Neuronal stem cell (in vitro differentiated cells): ENCODE measurements at regions not wholly inside any gene's neighbourhood (a gene's known extent, or its start where the extent isn't known, plus 50 kb on each side); places are given as distances from the start of the nearest gene placed in this dataset.

Experiments used
- DNase-seq: peaks from one replicate; pipeline ENCODE4 v3.0.0-alpha.2; 2013; ENCODE audit warnings: low spot score
- H2AFZ ChIP-seq: one replicate; pipeline ENCODE4 v1.6.1; 2013; ENCODE audit warnings: mild to moderate bottlenecking, low read length, inconsistent platforms
- H2AK5ac ChIP-seq: 2 replicates; pipeline ENCODE4 v1.6.1; 2013; ENCODE audit warnings: low read depth, mild to moderate bottlenecking, inconsistent platforms, low read length, moderate library complexity, mixed read lengths
- H2BK120ac ChIP-seq: 2 replicates; pipeline ENCODE4 v1.6.1; 2013; ENCODE audit warnings: low read depth, mild to moderate bottlenecking, inconsistent platforms, low read length, moderate library complexity, mixed read lengths
- H2BK12ac ChIP-seq: one replicate; pipeline ENCODE4 v1.6.1; 2013; ENCODE audit warnings: low read length, inconsistent platforms
- H2BK15ac ChIP-seq: 2 replicates; pipeline ENCODE4 v1.6.1; 2013; ENCODE audit warnings: mild to moderate bottlenecking, low read length, inconsistent platforms, mixed read lengths
- H2BK5ac ChIP-seq: one replicate; pipeline ENCODE4 v1.6.1; 2013; ENCODE audit warnings: inconsistent platforms, mild to moderate bottlenecking, low read length, moderate library complexity
- H3K14ac ChIP-seq: one replicate; pipeline ENCODE4 v1.6.1; 2013; ENCODE audit warnings: low read length, inconsistent platforms
- H3K18ac ChIP-seq: 2 replicates; pipeline ENCODE4 v1.6.1; 2013; ENCODE audit warnings: low read length, inconsistent platforms
- H3K23ac ChIP-seq: 2 replicates; pipeline ENCODE4 v1.6.1; 2013; ENCODE audit warnings: low read depth, mild to moderate bottlenecking, mixed read lengths, low read length, inconsistent platforms; ENCODE audit not compliant: poor library complexity
- H3K27ac ChIP-seq: replicated peaks from 3 replicates; pipeline ENCODE4 v1.5.1; 2013; ENCODE audit warnings: low read length, inconsistent platforms
- H3K27me3 ChIP-seq, 3 experiments: 2 replicates each; pipeline ENCODE4 v1.6.1; 2013; ENCODE audit warnings: low read length in 3 of 3, mild to moderate bottlenecking in 2 of 3, inconsistent platforms in 1 of 3, low read depth in 1 of 3, mixed read lengths in 1 of 3, moderate library complexity in 1 of 3; ENCODE audit not compliant: control insufficient read depth in 3 of 3, insufficient read depth in 3 of 3
- H3K36me3 ChIP-seq, 2 donors: replicated peaks in 1 of 2; 2 replicates each; pipeline ENCODE4 v1.6.1; 2013; ENCODE audit warnings: low read length in 2 of 2; ENCODE audit not compliant: control insufficient read depth in 2 of 2, insufficient read depth in 2 of 2
- H3K4ac ChIP-seq: 2 replicates; pipeline ENCODE4 v1.6.1; 2013; ENCODE audit warnings: inconsistent platforms, mild to moderate bottlenecking, low read length, moderate library complexity
- H3K4me1 ChIP-seq, 2 donors: 1 replicate in 1 of 2; 2 replicates in 1 of 2; pipeline ENCODE4 v1.6.1; 2013; ENCODE audit warnings: low read length in 2 of 2, low read depth in 1 of 2; ENCODE audit not compliant: control insufficient read depth in 2 of 2, insufficient read depth in 1 of 2
- H3K4me2 ChIP-seq: one replicate; pipeline ENCODE4 v1.6.1; 2013; ENCODE audit warnings: mild to moderate bottlenecking, low read length, inconsistent platforms; ENCODE audit not compliant: insufficient read depth, poor library complexity, severe bottlenecking
- H3K4me3 ChIP-seq, 2 donors: 2 replicates each; pipeline ENCODE4 v1.5.1; 2013; ENCODE audit warnings: low read length in 2 of 2, mild to moderate bottlenecking in 2 of 2, inconsistent platforms in 1 of 2, moderate library complexity in 1 of 2
- H3K79me1 ChIP-seq: one replicate; pipeline ENCODE4 v1.6.1; 2013; ENCODE audit warnings: low read depth, mild to moderate bottlenecking, inconsistent platforms, low read length, moderate library complexity
- H3K9ac ChIP-seq: one replicate; pipeline ENCODE4 v1.6.1; 2013; ENCODE audit warnings: mild to moderate bottlenecking, low read depth, low read length, inconsistent platforms; ENCODE audit not compliant: poor library complexity
- H3K9me3 ChIP-seq, 2 donors: replicated peaks in 1 of 2; 2 replicates each; pipeline versions ENCODE3 to v1.6.1; 2013; ENCODE audit warnings: low read length in 2 of 2, mild to moderate bottlenecking in 2 of 2, inconsistent platforms in 1 of 2, low read depth in 1 of 2, mixed read lengths in 1 of 2, moderate library complexity in 1 of 2; ENCODE audit not compliant: control insufficient read depth in 2 of 2, insufficient read depth in 1 of 2
- H4K8ac ChIP-seq: one replicate; pipeline ENCODE4 v1.6.1; 2013; ENCODE audit warnings: low read depth, mild to moderate bottlenecking, inconsistent platforms, low read length, moderate library complexity
- H4K91ac ChIP-seq: one replicate; pipeline ENCODE4 v1.6.1; 2013; ENCODE audit warnings: low read length, low read depth, mild to moderate bottlenecking, inconsistent platforms; ENCODE audit not compliant: poor library complexity
- WGBS, 2 donors: extraction: QIAGEN DNeasy Blood & Tissue Kit; methylation state at CpG; one replicate each; pipeline ENCODE4 v1.1.7; 2013; ENCODE audit warnings: missing lambda C conversion rate in 2 of 2, mixed read lengths in 1 of 2; ENCODE audit not compliant: insufficient read length in 2 of 2, insufficient replicate concordance in 1 of 2; ENCODE audit errors: extremely low coverage in 2 of 2; 5-methylcytosine and 5-hydroxymethylcytosine counted together

DNA sequence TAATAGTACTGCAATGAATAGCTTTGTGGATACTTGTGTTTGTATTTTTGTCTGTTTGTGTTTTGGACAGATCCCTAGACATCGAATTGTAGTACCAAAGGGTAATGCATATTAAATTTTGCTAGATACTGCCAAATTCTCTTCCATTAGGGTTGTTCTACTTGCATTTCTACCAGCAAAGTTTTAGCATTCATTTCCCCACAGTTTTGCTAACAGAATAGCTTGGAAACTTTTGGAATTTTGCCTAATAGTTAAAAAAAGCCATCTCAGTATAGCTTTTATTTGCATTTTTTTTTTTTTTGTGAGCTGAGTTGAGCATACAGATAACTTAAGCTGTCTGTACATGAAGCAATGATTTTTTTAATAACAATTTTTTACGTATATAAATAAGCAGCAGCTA, 1084.9 kb downstream of the ADGRL3 start:
- no peak overlapping the region for H2BK5ac ChIP-seq
- H2AFZ ChIP-seq = no peak overlapping the region
- WGBS, 2 donors = no CpG with 5 or more reads among the region's 2 CpGs
- no peak overlapping the region for H3K4me2 ChIP-seq
- H2BK15ac ChIP-seq = no peak overlapping the region
- no peak overlapping the region for H2BK12ac ChIP-seq
- H3K23ac ChIP-seq = no peak overlapping the region
- no peaks in the 10 kb centered on the region for H3K4me1 ChIP-seq
- no peak overlapping the region for H3K4ac ChIP-seq
- DNase-seq = no peak
- no peak overlapping the region for H4K8ac ChIP-seq
- no peaks in the 10 kb centered on the region for H3K9me3 ChIP-seq
- H2BK120ac ChIP-seq = no peak overlapping the region
- H3K14ac ChIP-seq = no peak overlapping the region
- no peak overlapping the region for H3K18ac ChIP-seq
- H4K91ac ChIP-seq = no peak overlapping the region
- no peak overlapping the region for H3K4me3 ChIP-seq
- no peaks in the 10 kb centered on the region for H3K79me1 ChIP-seq
- no peak overlapping the region for H3K27ac ChIP-seq
- no peaks in the 10 kb centered on the region for H3K36me3 ChIP-seq
- no peak overlapping the region for H2AK5ac ChIP-seq
- no peaks in the 10 kb centered on the region for H3K27me3 ChIP-seq
- H3K9ac ChIP-seq = no peak overlapping the region

DNA sequence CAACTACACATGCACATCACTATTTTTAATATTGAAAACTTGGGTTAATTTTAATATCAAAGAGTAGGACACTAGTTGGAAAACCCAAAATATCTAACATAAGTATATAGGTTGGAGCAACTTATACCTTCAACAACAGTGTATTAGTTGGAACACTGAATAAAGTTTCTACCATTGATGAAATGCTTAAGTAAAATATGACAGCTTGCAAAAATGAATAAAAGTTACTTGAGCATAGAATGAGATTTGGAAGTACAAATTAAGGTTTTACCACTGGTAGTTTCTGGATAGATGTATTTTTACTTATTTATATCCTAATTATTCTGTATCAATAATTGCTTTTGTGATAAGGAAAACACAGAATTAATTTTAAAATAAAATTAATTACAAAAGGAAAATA, 1079.6 kb downstream of the ADGRL3 start:
- Histone ChIP-seq H2BK15ac (no peak overlapping the region), H2BK12ac (no peak overlapping the region), H4K91ac (no peak overlapping the region), H3K18ac (no peak overlapping the region), H3K4me3 (no peak overlapping the region), H3K27ac (no peak overlapping the region), H3K27me3 (no peaks in the 10 kb centered on the region), H3K4me2 (no peak overlapping the region), H3K23ac (no peak overlapping the region), H2AK5ac (no peak overlapping the region), H3K79me1 (no peaks in the 10 kb centered on the region), H3K9me3 (no peaks in the 10 kb centered on the region), H3K36me3 (no peaks in the 10 kb centered on the region), H2AFZ (no peak overlapping the region), H2BK5ac (no peak overlapping the region), H3K9ac (no peak overlapping the region), H4K8ac (no peak overlapping the region), H3K4ac (no peak overlapping the region), H3K14ac (no peak overlapping the region), H3K4me1 (no peaks in the 10 kb centered on the region), H2BK120ac (no peak overlapping the region)
- no peak for DNase-seq

DNA sequence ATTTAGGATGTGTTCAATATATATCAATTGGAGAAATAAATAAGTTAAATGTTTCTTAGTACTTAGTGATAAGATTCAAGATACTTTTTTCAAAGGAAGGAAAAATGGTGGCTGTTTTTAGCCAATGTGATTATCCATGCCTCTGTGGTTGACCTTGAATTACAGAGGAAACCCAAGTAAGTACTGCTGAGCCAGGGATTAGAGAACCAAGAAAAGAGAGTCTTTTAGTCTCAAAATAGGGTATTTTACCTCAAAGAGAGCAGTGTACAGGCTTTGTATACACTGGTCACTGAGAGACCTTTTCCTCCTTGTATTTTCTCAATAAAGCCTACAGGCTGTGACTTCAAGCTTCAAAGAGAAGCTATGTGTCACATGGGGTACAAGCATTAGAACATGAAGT, 1075.3 kb downstream of the ADGRL3 start:
- no peak overlapping the region for H3K4me2 ChIP-seq
- no peak overlapping the region for H2AFZ ChIP-seq
- H3K27me3 ChIP-seq = no peaks in the 10 kb centered on the region
- H3K27ac ChIP-seq = no peak overlapping the region
- H2BK5ac ChIP-seq = no peak overlapping the region
- H2BK15ac ChIP-seq = no peak overlapping the region
- H4K91ac ChIP-seq = no peak overlapping the region
- no peak overlapping the region for H3K4ac ChIP-seq
- no peak overlapping the region for H2AK5ac ChIP-seq
- H3K4me1 ChIP-seq = no peaks in the 10 kb centered on the region
- no peaks in the 10 kb centered on the region for H3K79me1 ChIP-seq
- no peaks in the 10 kb centered on the region for H3K36me3 ChIP-seq
- no peak overlapping the region for H4K8ac ChIP-seq
- H2BK120ac ChIP-seq = no peak overlapping the region
- H3K4me3 ChIP-seq = no peak overlapping the region
- H2BK12ac ChIP-seq = no peak overlapping the region
- no peak overlapping the region for H3K23ac ChIP-seq
- H3K18ac ChIP-seq = no peak overlapping the region
- no peak overlapping the region for H3K14ac ChIP-seq
- H3K9me3 ChIP-seq = no peaks in the 10 kb centered on the region
- DNase-seq = no peak
- no peak overlapping the region for H3K9ac ChIP-seq

DNA sequence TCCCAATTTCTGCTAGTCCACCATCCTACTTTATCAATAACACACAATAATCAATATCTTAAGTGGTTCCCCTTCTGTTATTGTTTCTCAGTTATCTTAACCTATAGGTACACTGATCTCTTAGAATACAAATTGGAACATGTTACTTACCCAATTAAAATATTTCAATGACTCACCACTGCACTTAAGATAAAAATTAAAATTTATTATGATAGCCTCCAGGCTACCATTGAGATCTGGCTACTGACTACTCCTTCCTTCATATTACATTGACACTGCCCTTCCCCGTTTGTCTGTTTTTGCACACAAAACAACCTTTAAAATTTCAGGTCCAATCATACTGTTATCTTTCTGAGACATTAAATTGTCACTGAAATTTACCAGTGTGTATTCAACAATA, 1074.7 kb downstream of the ADGRL3 start:
- no peak overlapping the region for H2BK120ac ChIP-seq
- no peak overlapping the region for H3K4ac ChIP-seq
- H4K8ac ChIP-seq = no peak overlapping the region
- H2BK15ac ChIP-seq = no peak overlapping the region
- H2AK5ac ChIP-seq = no peak overlapping the region
- H4K91ac ChIP-seq = no peak overlapping the region
- H3K4me3 ChIP-seq = no peak overlapping the region
- H2BK5ac ChIP-seq = no peak overlapping the region
- H3K9me3 ChIP-seq = no peaks in the 10 kb centered on the region
- no peaks in the 10 kb centered on the region for H3K36me3 ChIP-seq
- H3K79me1 ChIP-seq = no peaks in the 10 kb centered on the region
- H3K27ac ChIP-seq = no peak overlapping the region
- H3K27me3 ChIP-seq = no peaks in the 10 kb centered on the region
- WGBS, 2 donors = no CpG with 5 or more reads among the region's 1 CpG
- no peak overlapping the region for H3K4me2 ChIP-seq
- no peak overlapping the region for H3K14ac ChIP-seq
- H2BK12ac ChIP-seq = no peak overlapping the region
- no peak overlapping the region for H2AFZ ChIP-seq
- no peak overlapping the region for H3K18ac ChIP-seq
- DNase-seq = no peak
- no peak overlapping the region for H3K23ac ChIP-seq
- no peaks in the 10 kb centered on the region for H3K4me1 ChIP-seq
- no peak overlapping the region for H3K9ac ChIP-seq
